SK-N-SH (cell line): ENCODE measurements at regions not wholly inside any gene's neighbourhood (a gene's known extent, or its start where the extent isn't known, plus 50 kb on each side); places are given as distances from the start of the nearest gene placed in this dataset.

Experiments
- CTCF ChIA-PET: fragments of 300-600, 350-600 bp; formaldehyde crosslinking; extraction: SDS; loops from one replicate; lab custom pipeline; 2021; lab: Yijun Ruan, JAX
- POLR2A ChIA-PET: fragments of 350-600 bp; sonication (Branson Sonifier 250); formaldehyde crosslinking; extraction: SDS; loops from one replicate; lab custom pipeline; 2020; ENCODE audit warnings: antibody characterized with exemption, inconsistent platforms; lab: Yijun Ruan, JAX
- DNase-seq: peaks from one replicate; pipeline ENCODE4 v3.0.0; 2012
- H2AFZ ChIP-seq: fragments of 200-600 bp; sonication (generic); 2 replicates; pipeline ENCODE4 v1.8.1; 2016; ENCODE audit warnings: antibody characterized with exemption, mild to moderate bottlenecking, low read depth
- H3F3A ChIP-seq: fragments of 200-600 bp; sonication (generic); replicated peaks from 2 replicates; pipeline ENCODE3; 2016; ENCODE audit warnings: antibody characterized with exemption, mild to moderate bottlenecking; ENCODE audit not compliant: insufficient read depth
- H3K27ac ChIP-seq, 2 experiments: fragments of 200-500 bp in 1 of 2; fragments of 200-600 bp in 1 of 2; sonication (Bioruptor generic) in 1 of 2; sonication (generic), shearing (Covaris generic) in 1 of 2; 2 replicates each; pipeline versions ENCODE4 v1.5.1 to v1.6.1; 2014 to 2016; ENCODE audit warnings: low read depth in 2 of 2, inconsistent platforms in 1 of 2, low read length in 1 of 2, mild to moderate bottlenecking in 1 of 2, mixed read lengths in 1 of 2
- H3K27me3 ChIP-seq: fragments of 200-600 bp; sonication (generic), shearing (Covaris generic); 2 replicates; pipeline ENCODE4 v1.6.1; 2016; ENCODE audit warnings: mixed run types; ENCODE audit not compliant: insufficient read depth
- H3K36me3 ChIP-seq, 2 experiments: fragments of 200-500 bp in 1 of 2; fragments of 200-600 bp in 1 of 2; sonication (Bioruptor generic) in 1 of 2; sonication (generic) in 1 of 2; replicated peaks in 1 of 2; 2 replicates each; pipeline versions ENCODE3 to v1.5.1; 2014 to 2016; ENCODE audit warnings: low read length in 1 of 2, mild to moderate bottlenecking in 1 of 2; ENCODE audit not compliant: insufficient read depth in 2 of 2, control insufficient read depth in 1 of 2
- H3K4me1 ChIP-seq, 2 experiments: fragments of 200-500 bp in 1 of 2; fragments of 200-600 bp in 1 of 2; sonication (Bioruptor generic) in 1 of 2; sonication (generic), shearing (Covaris generic) in 1 of 2; 2 replicates each; pipeline versions ENCODE4 v1.5.1 to v1.6.1; 2014 to 2016; ENCODE audit warnings: low read depth in 1 of 2, low read length in 1 of 2, mixed run types in 1 of 2; ENCODE audit not compliant: insufficient read depth in 2 of 2, control insufficient read depth in 1 of 2
- H3K4me2 ChIP-seq: fragments of 200-600 bp; sonication (generic), shearing (Covaris generic); 2 replicates; pipeline ENCODE4 v1.6.1; 2017; ENCODE audit warnings: mixed run types
- H3K4me3 ChIP-seq, 2 experiments: fragments of 200-500 bp in 1 of 2; fragments of 200-600 bp in 1 of 2; sonication (Bioruptor generic) in 1 of 2; sonication (generic), shearing (Covaris generic) in 1 of 2; 2 replicates each; pipeline versions ENCODE4 v1.5.1 to v1.8.1; 2014 to 2016; ENCODE audit warnings: low read depth in 2 of 2, inconsistent platforms in 1 of 2, low read length in 1 of 2, mild to moderate bottlenecking in 1 of 2, mixed read lengths in 1 of 2, moderate library complexity in 1 of 2
- H3K79me2 ChIP-seq: fragments of 200-600 bp; sonication (generic); 2 replicates; pipeline ENCODE4 v1.8.1; 2017; ENCODE audit warnings: mild to moderate bottlenecking; ENCODE audit not compliant: insufficient read depth
- H3K9ac ChIP-seq: fragments of 200-600 bp; sonication (generic); 2 replicates; pipeline ENCODE4 v1.6.1; 2017; ENCODE audit warnings: mixed run types
- H3K9me2 ChIP-seq: fragments of 200-600 bp; sonication (generic); 2 replicates; pipeline ENCODE4 v1.6.1; 2017; ENCODE audit warnings: mixed run types
- H3K9me3 ChIP-seq: fragments of 200-600 bp; sonication (generic); 2 replicates; pipeline ENCODE4 v1.6.1; 2017; ENCODE audit warnings: mixed run types, mild to moderate bottlenecking, moderate library complexity
- H4K20me1 ChIP-seq: fragments of 200-600 bp; sonication (generic); 2 replicates; pipeline ENCODE4 v1.6.1; 2017; ENCODE audit warnings: mild to moderate bottlenecking, mixed run types; ENCODE audit not compliant: insufficient read depth
- EP300 ChIP-seq, 2 experiments: IDR thresholded peaks; 2 replicates each; pipeline versions ENCODE4 v1.4.0 to v1.6.1; 2012; ENCODE audit warnings: borderline replicate concordance in 1 of 2, low read depth in 1 of 2, low read length in 1 of 2
- FOSL2 ChIP-seq: IDR thresholded peaks from 2 replicates; pipeline ENCODE4 v1.4.0; 2012; ENCODE audit warnings: low read depth, mild to moderate bottlenecking, moderate library complexity, borderline replicate concordance
- GATA2 ChIP-seq: sonication (generic); formaldehyde crosslinking; IDR thresholded peaks from 2 replicates; pipeline ENCODE4 v1.5.0; 2020; ENCODE audit warnings: mild to moderate bottlenecking, missing genetic modification reagents
- IRF3 ChIP-seq: fragments of 150-350 bp; IDR thresholded peaks from 2 replicates; pipeline ENCODE4 v1.6.1; 2016; ENCODE audit warnings: mild to moderate bottlenecking, low read depth, low read length
- MXI1 ChIP-seq: IDR thresholded peaks from 2 replicates; pipeline ENCODE4 v1.6.1; 2012; ENCODE audit warnings: mild to moderate bottlenecking, low read depth, low read length, improper control_type of control experiment
- NRF1 ChIP-seq: IDR thresholded peaks from 2 replicates; pipeline ENCODE4 v1.6.1; 2012; ENCODE audit warnings: low read depth, mild to moderate bottlenecking, low read length
- RCOR1 ChIP-seq: fragments of 150-350 bp; IDR thresholded peaks from 2 replicates; pipeline ENCODE4 v1.6.1; 2017; ENCODE audit warnings: antibody characterized with exemption, low read length
- SIN3A ChIP-seq: IDR thresholded peaks from 2 replicates; pipeline ENCODE4 v1.6.1; 2012; ENCODE audit warnings: low read depth, mild to moderate bottlenecking, low read length, moderate library complexity, borderline replicate concordance
- TAF1 ChIP-seq: IDR thresholded peaks from 2 replicates; pipeline ENCODE4 v1.6.1; 2012; ENCODE audit warnings: low read depth, mild to moderate bottlenecking, low read length, moderate library complexity, borderline replicate concordance
- TEAD4 ChIP-seq: IDR thresholded peaks from 2 replicates; pipeline ENCODE4 v1.4.0; 2012; ENCODE audit warnings: mild to moderate bottlenecking, borderline replicate concordance; ENCODE audit not compliant: insufficient read depth
- ZBTB33 ChIP-seq: IDR thresholded peaks from 2 replicates; pipeline ENCODE4 v1.4.0; 2012; ENCODE audit warnings: low read depth, borderline replicate concordance
- WGBS: methylation state at CpG from one replicate; pipeline ENCODE4 v1.1.6; 2017; ENCODE audit warnings: low lambda C conversion rate; 5-methylcytosine and 5-hydroxymethylcytosine counted together
- TF ChIP-seq, protein P1 (sequence below): IDR thresholded peaks from 2 replicates; pipeline ENCODE4 v1.4.0; 2012; ENCODE audit warnings: low read depth, borderline replicate concordance
- TF ChIP-seq, protein P2 (sequence below): IDR thresholded peaks from 2 replicates; pipeline ENCODE4; 2012

DNA sequence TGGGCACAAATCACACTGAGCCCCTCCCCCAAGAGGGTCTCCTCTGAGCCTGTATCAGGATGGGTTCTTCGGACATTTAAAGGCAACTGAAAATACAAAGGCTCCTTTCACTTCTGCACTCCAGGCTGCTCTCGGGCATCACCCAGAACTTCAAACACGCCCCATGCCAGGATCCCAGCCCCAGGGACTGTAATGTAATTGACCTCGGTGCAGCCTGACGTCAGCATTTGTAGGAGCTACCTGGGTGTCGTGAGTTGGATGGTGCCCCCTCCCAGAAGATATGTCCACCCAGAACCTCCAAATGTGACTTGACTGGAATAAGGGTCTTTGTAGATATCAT is 95.2 kb downstream of the PSMG1 start:
- no peaks in the 10 kb centered on the region for H3K9me2 ChIP-seq
- H2AFZ ChIP-seq, result no peak overlapping the region
- POLR2A ChIA-PET, result no interaction called here
- H3K27me3 ChIP-seq, result no peaks in the 10 kb centered on the region
- H3K9me3 ChIP-seq, result no peaks in the 10 kb centered on the region
- no peaks in the 10 kb centered on the region; a peak in 1 of 4 replicates for H3K4me1 ChIP-seq
- H3K4me2 ChIP-seq, result no peak overlapping the region
- no peak overlapping the region for H3K4me3 ChIP-seq
- 81% methylated on average over 5 of the region's 6 CpGs for WGBS
- TF ChIP-seq SIN3A, result no peak
- no peak for TF ChIP-seq MXI1
- TF ChIP-seq NRF1, result no peak
- TF ChIP-seq RCOR1, result no peak
- no peak for TF ChIP-seq GATA2 (CRISPR knock-in tag)
- no peak for TF ChIP-seq EP300 (IDR thresholded peaks at IDR 0.05; ENCODE audit: borderline replicate concordance in 1 of 2, low read depth in 1 of 2, low read length in 1 of 2)
- no peak for TF ChIP-seq TEAD4
- TF ChIP-seq, protein P1, sequence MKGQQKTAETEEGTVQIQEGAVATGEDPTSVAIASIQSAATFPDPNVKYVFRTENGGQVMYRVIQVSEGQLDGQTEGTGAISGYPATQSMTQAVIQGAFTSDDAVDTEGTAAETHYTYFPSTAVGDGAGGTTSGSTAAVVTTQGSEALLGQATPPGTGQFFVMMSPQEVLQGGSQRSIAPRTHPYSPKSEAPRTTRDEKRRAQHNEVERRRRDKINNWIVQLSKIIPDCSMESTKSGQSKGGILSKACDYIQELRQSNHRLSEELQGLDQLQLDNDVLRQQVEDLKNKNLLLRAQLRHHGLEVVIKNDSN, result no peak
- TF ChIP-seq TAF1, result no peak
- TF ChIP-seq ZBTB33, result no peak
- TF ChIP-seq FOSL2, result no peak
- TF ChIP-seq IRF3, result no peak
- TF ChIP-seq, protein P2, sequence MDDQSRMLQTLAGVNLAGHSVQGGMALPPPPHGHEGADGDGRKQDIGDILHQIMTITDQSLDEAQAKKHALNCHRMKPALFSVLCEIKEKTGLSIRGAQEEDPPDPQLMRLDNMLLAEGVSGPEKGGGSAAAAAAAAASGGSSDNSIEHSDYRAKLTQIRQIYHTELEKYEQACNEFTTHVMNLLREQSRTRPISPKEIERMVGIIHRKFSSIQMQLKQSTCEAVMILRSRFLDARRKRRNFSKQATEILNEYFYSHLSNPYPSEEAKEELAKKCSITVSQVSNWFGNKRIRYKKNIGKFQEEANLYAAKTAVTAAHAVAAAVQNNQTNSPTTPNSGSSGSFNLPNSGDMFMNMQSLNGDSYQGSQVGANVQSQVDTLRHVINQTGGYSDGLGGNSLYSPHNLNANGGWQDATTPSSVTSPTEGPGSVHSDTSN, result no peak
- TF ChIP-seq, all 33 proteins: peak for 0
- DNase-seq, result no peak
- no peak overlapping the region for H3K9ac ChIP-seq
- no peaks in the 10 kb centered on the region for H3K36me3 ChIP-seq
- H3K79me2 ChIP-seq, result no peaks in the 10 kb centered on the region
- no peak overlapping the region for H3K27ac ChIP-seq
- H4K20me1 ChIP-seq, result no peaks in the 10 kb centered on the region
- CTCF ChIA-PET, result no interaction called here
- no peaks in the 10 kb centered on the region for H3F3A ChIP-seq
